Upper lobe of left lung (tissue), 4 donors: ENCODE measurements at regions not wholly inside any gene's neighbourhood (a gene's known extent, or its start where the extent isn't known, plus 50 kb on each side); places are given as distances from the start of the nearest gene placed in this dataset.

Experiments
- CTCF ChIP-seq, 6 experiments: fragments of 450-650 bp in 4 of 6; fragments of 200-600 bp in 2 of 6; sonication (generic) in 2 of 6; IDR thresholded peaks; one replicate each; pipeline ENCODE4 v1.5.1; 2016 to 2019; ENCODE audit warnings: antibody characterized with exemption in 6 of 6
- EP300 ChIP-seq, 4 donors: sonication (generic); formaldehyde crosslinking; IDR thresholded peaks; one replicate each; pipeline ENCODE4 v1.5.1; 2017; ENCODE audit warnings: antibody characterized with exemption in 4 of 4, control low read depth in 2 of 4
- POLR2A ChIP-seq, 4 donors: fragments of 450-650 bp; IDR thresholded peaks; one replicate each; pipeline ENCODE4 v1.5.1; 2016 to 2017; ENCODE audit warnings: antibody characterized with exemption in 4 of 4, mild to moderate bottlenecking in 2 of 4
- POLR2AphosphoS5 ChIP-seq, 2 donors: sonication (generic); formaldehyde crosslinking; IDR thresholded peaks; one replicate each; pipeline ENCODE4 v1.5.1; 2017; ENCODE audit warnings: antibody characterized with exemption in 2 of 2

- TF ChIP-seq CTCF (IDR thresholded peaks at IDR 0.05) = no peak
- TF ChIP-seq POLR2A (IDR thresholded peaks at IDR 0.05) = no peak
- no peak for TF ChIP-seq EP300 (IDR thresholded peaks at IDR 0.05)
- TF ChIP-seq POLR2AphosphoS5 (IDR thresholded peaks at IDR 0.05) = no peak
These were observed 699.4 kb downstream of the ZPLD1 start for GRCh38 chr3:103134023-103134724.
